ENCODE measurements at regions not wholly inside any gene's neighbourhood (a gene's known extent, or its start where the extent isn't known, plus 50 kb on each side); places are given as distances from the start of the nearest gene placed in this dataset.

DNA sequence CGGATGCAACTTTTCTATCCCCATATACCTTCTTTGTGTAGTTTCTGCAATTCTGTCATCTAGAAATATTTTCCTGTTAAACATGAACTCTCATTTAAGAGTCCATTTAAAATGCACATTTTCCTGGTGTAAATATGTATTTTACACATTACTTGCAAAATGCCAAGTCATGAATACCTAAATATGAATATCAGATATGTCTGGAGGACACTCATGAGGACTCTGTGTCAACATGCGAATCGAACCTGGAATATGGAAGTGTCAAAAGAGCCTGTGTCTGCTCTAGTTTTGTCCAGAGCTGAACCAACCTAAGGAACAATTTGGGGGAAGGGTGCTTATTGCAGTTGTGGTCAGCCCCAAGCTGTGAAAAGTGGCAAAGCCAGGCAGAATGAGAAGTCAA, 163.7 kb upstream of the CELF2 start:
- H3K4me1 ChIP-seq (ENCODE audit: insufficient read depth, low read length, severe bottlenecking), result no peaks in the 10 kb centered on the region
- TF ChIP-seq EZH2 (IDR thresholded peaks at IDR 0.05; ENCODE audit: borderline replicate concordance, low read length), result no peak
- TF ChIP-seq, protein P1, sequence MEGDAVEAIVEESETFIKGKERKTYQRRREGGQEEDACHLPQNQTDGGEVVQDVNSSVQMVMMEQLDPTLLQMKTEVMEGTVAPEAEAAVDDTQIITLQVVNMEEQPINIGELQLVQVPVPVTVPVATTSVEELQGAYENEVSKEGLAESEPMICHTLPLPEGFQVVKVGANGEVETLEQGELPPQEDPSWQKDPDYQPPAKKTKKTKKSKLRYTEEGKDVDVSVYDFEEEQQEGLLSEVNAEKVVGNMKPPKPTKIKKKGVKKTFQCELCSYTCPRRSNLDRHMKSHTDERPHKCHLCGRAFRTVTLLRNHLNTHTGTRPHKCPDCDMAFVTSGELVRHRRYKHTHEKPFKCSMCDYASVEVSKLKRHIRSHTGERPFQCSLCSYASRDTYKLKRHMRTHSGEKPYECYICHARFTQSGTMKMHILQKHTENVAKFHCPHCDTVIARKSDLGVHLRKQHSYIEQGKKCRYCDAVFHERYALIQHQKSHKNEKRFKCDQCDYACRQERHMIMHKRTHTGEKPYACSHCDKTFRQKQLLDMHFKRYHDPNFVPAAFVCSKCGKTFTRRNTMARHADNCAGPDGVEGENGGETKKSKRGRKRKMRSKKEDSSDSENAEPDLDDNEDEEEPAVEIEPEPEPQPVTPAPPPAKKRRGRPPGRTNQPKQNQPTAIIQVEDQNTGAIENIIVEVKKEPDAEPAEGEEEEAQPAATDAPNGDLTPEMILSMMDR (IDR thresholded peaks at IDR 0.05; ENCODE audit: low read length), result no peak
- H3F3A ChIP-seq (ENCODE audit: insufficient read depth, low read length), result no peaks in the 10 kb centered on the region
- no peaks in the 10 kb centered on the region for H4K20me1 ChIP-seq (ENCODE audit: insufficient read depth, low read length)
- H2AFZ ChIP-seq (ENCODE audit: low read length), result no peak overlapping the region
- no peaks in the 10 kb centered on the region for H3K9me2 ChIP-seq (ENCODE audit: low read depth, low read length)
- no peaks in the 10 kb centered on the region for H3K79me2 ChIP-seq (ENCODE audit: insufficient read depth, low read length)
- no peak overlapping the region for H3K4me2 ChIP-seq (ENCODE audit: low read length)
- no peak overlapping the region for H3K27ac ChIP-seq (ENCODE audit: low read depth, low read length, poor library complexity, severe bottlenecking)
- no peaks in the 10 kb centered on the region for H3K36me3 ChIP-seq (ENCODE audit: insufficient read depth, low read length)
- H3K27me3 ChIP-seq (ENCODE audit: insufficient read depth, low read length), result no peaks in the 10 kb centered on the region
- no peak overlapping the region for H3K4me3 ChIP-seq (ENCODE audit: low read depth, low read length, poor library complexity, severe bottlenecking)
- no peaks in the 10 kb centered on the region for H3K9me3 ChIP-seq (ENCODE audit: low read length)
- H3K9ac ChIP-seq (ENCODE audit: low read length), result no peak overlapping the region

DNA sequence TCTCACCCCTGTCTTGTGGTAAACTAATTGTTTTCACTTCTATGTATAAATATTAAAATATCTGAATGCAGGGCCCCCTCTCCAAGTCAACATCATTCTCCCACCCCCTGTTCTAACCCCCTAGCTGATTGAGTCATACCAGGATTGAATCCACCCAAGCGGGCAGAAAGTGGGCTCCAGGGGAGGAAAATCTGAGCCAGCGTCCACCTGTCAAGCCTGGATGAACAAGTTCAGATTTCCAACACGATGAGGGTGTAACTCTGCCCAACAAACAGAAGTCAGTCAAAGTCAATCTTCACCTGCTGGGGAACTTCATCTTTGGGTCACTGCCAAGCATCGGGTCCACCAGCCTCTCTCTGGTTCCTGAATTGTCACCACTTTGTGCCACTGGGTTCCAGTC, 162.9 kb upstream of the CELF2 start:
- no peak overlapping the region for H3K4me3 ChIP-seq (ENCODE audit: low read depth, low read length, poor library complexity, severe bottlenecking)
- H3K36me3 ChIP-seq (ENCODE audit: insufficient read depth, low read length), result no peaks in the 10 kb centered on the region
- no peaks in the 10 kb centered on the region for H3F3A ChIP-seq (ENCODE audit: insufficient read depth, low read length)
- H3K27ac ChIP-seq (ENCODE audit: low read depth, low read length, poor library complexity, severe bottlenecking), result no peak overlapping the region
- no peak overlapping the region for H3K4me2 ChIP-seq (ENCODE audit: low read length)
- H3K27me3 ChIP-seq (ENCODE audit: insufficient read depth, low read length), result no peaks in the 10 kb centered on the region
- no peak overlapping the region for H2AFZ ChIP-seq (ENCODE audit: low read length)
- H3K79me2 ChIP-seq (ENCODE audit: insufficient read depth, low read length), result no peaks in the 10 kb centered on the region
- no peaks in the 10 kb centered on the region for H3K9me3 ChIP-seq (ENCODE audit: low read length)
- H4K20me1 ChIP-seq (ENCODE audit: insufficient read depth, low read length), result no peaks in the 10 kb centered on the region
- no peak overlapping the region for H3K9ac ChIP-seq (ENCODE audit: low read length)
- no peak for TF ChIP-seq EZH2 (IDR thresholded peaks at IDR 0.05; ENCODE audit: borderline replicate concordance, low read length)
- TF ChIP-seq, protein P1 (IDR thresholded peaks at IDR 0.05; ENCODE audit: low read length), result no peak
- H3K4me1 ChIP-seq (ENCODE audit: insufficient read depth, low read length, severe bottlenecking), result no peaks in the 10 kb centered on the region
- no peaks in the 10 kb centered on the region for H3K9me2 ChIP-seq (ENCODE audit: low read depth, low read length)

DNA sequence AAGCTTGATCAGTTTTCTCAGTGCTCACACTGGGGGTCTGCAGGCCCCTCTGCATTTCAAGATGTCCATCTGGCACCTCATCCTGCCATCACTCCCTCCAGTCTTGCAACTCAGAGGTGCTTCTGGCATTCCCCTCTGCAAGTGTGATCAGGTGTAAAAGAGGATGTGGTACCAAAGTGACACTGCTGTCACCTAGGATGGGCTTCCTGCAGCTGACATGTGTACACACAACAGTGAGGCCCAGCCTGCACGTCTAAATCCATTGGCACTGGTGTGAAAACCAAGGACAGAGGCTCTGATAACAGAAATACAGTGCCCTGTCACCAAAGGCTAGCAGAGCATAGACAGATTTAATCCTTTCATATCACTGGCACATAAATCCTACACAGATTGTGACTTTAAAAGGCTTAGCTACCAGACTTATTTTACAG, 162.5 kb upstream of the CELF2 start:
- Histone ChIP-seq H2AFZ (ENCODE audit: low read length) (no peak overlapping the region), H3K4me3 (ENCODE audit: low read depth, low read length, poor library complexity, severe bottlenecking) (no peak overlapping the region), H3K27ac (ENCODE audit: low read depth, low read length, poor library complexity, severe bottlenecking) (no peak overlapping the region), H3K9me3 (ENCODE audit: low read length) (no peaks in the 10 kb centered on the region), H3K9me2 (ENCODE audit: low read depth, low read length) (no peaks in the 10 kb centered on the region), H3K27me3 (ENCODE audit: insufficient read depth, low read length) (no peaks in the 10 kb centered on the region), H3K4me1 (ENCODE audit: insufficient read depth, low read length, severe bottlenecking) (no peaks in the 10 kb centered on the region), H4K20me1 (ENCODE audit: insufficient read depth, low read length) (no peaks in the 10 kb centered on the region), H3K4me2 (ENCODE audit: low read length) (no peak overlapping the region), H3F3A (ENCODE audit: insufficient read depth, low read length) (no peaks in the 10 kb centered on the region), H3K79me2 (ENCODE audit: insufficient read depth, low read length) (no peaks in the 10 kb centered on the region), H3K9ac (ENCODE audit: low read length) (no peak overlapping the region), H3K36me3 (ENCODE audit: insufficient read depth, low read length) (no peaks in the 10 kb centered on the region)
- TF ChIP-seq EZH2 (IDR thresholded peaks at IDR 0.05; ENCODE audit: borderline replicate concordance, low read length), result no peak
- TF ChIP-seq, protein P1 (IDR thresholded peaks at IDR 0.05; ENCODE audit: low read length), result no peak
